BE2C (cell line): ENCODE measurements at regions not wholly inside any gene's neighbourhood (a gene's known extent, or its start where the extent isn't known, plus 50 kb on each side); places are given as distances from the start of the nearest gene placed in this dataset.
"Not testable (repeated sequence)": the region's sequence is repeated elsewhere in the genome, so short reads cannot be mapped to it uniquely, and the experiment has no call there.

Source experiments
- DNase-seq: peaks from one replicate; pipeline ENCODE4 v3.0.0-alpha.2; 2020
- H3K27me3 ChIP-seq: fragments of 250-450 bp; sonication (Bioruptor Pico); 2 replicates; pipeline ENCODE4 v1.5.1; 2020; ENCODE audit warnings: mild to moderate bottlenecking
- H3K36me3 ChIP-seq: fragments of 250-450 bp; sonication (Bioruptor Pico); 2 replicates; pipeline ENCODE4 v1.5.1; 2020; ENCODE audit warnings: mild to moderate bottlenecking
- H3K4me1 ChIP-seq: fragments of 250-450 bp; sonication (Bioruptor Pico); 2 replicates; pipeline ENCODE4 v1.5.1; 2020
- H3K4me3 ChIP-seq: 2 replicates; pipeline ENCODE4 v1.5.1; 2011; ENCODE audit warnings: low read depth, low read length
- H3K9me3 ChIP-seq: fragments of 250-450 bp; sonication (Bioruptor Pico); 2 replicates; pipeline ENCODE4 v1.5.1; 2020
- CTCF ChIP-seq: IDR thresholded peaks from 2 replicates; pipeline ENCODE4 v1.5.1; 2012; ENCODE audit warnings: mild to moderate bottlenecking, low read depth, low read length

- TF ChIP-seq CTCF = no peak
- H3K27me3 ChIP-seq = no peaks in the 10 kb centered on the region
- DNase-seq = no peak
- no peaks in the 10 kb centered on the region for H3K4me1 ChIP-seq
- H3K9me3 ChIP-seq = no peaks in the 10 kb centered on the region
- no peaks in the 10 kb centered on the region for H3K36me3 ChIP-seq
- no peak overlapping the region for H3K4me3 ChIP-seq
These were observed 82.3 kb downstream of the MAGEE1 start for GRCh38 chrX:76509775-76510174.

- no peak for TF ChIP-seq CTCF
- no peak for DNase-seq
- Histone ChIP-seq H3K4me1 (no peaks in the 10 kb centered on the region), H3K9me3 (no peaks in the 10 kb centered on the region), H3K36me3 (no peaks in the 10 kb centered on the region), H3K4me3 (no peak overlapping the region), H3K27me3 (no peaks in the 10 kb centered on the region)
These were observed 90.0 kb downstream of the MAGEE1 start for GRCh38 chrX:76517544-76517943.

- Histone ChIP-seq H3K4me3 (no peak overlapping the region), H3K27me3 (no peaks in the 10 kb centered on the region), H3K4me1 (no peaks in the 10 kb centered on the region), H3K36me3 (no peaks in the 10 kb centered on the region), H3K9me3 (no peaks in the 10 kb centered on the region)
- no peak for TF ChIP-seq CTCF
- DNase-seq = no peak
These were observed 93.0 kb downstream of the MAGEE1 start for GRCh38 chrX:76520273-76521054.

- not testable (repeated sequence) for H3K4me3 ChIP-seq, H3K4me1 ChIP-seq, H3K9me3 ChIP-seq, H3K27me3 ChIP-seq, H3K36me3 ChIP-seq, DNase-seq
These were observed 108.2 kb downstream of the MAGEE1 start for GRCh38 chrX:76535675-76536074.

GRCh38 chrX:76538860-76539259, 111.3 kb downstream of the MAGEE1 start:
- no peaks in the 10 kb centered on the region for H3K4me1 ChIP-seq
- no peak for DNase-seq

GRCh38 chrX:76543381-76543780, 115.9 kb downstream of the MAGEE1 start:
- not testable (repeated sequence) for H3K4me1 ChIP-seq, H3K4me3 ChIP-seq, DNase-seq, H3K27me3 ChIP-seq, H3K36me3 ChIP-seq, H3K9me3 ChIP-seq

More at GRCh38 chrX:76538860-76539259, 111.3 kb downstream of the MAGEE1 start:
- H3K9me3 ChIP-seq = no peaks in the 10 kb centered on the region
- no peaks in the 10 kb centered on the region for H3K27me3 ChIP-seq
- H3K4me3 ChIP-seq = no peak overlapping the region
- no peak for TF ChIP-seq CTCF
- H3K36me3 ChIP-seq = no peaks in the 10 kb centered on the region

GRCh38 chrX:76550016-76550415, 122.5 kb downstream of the MAGEE1 start:
- Histone ChIP-seq H3K27me3 (no peaks in the 10 kb centered on the region), H3K4me1 (no peaks in the 10 kb centered on the region), H3K9me3 (no peaks in the 10 kb centered on the region), H3K36me3 (no peaks in the 10 kb centered on the region), H3K4me3 (no peak overlapping the region)
- DNase-seq = no peak
- TF ChIP-seq CTCF = no peak
